ENCODE measurements at regions not wholly inside any gene's neighbourhood (a gene's known extent, or its start where the extent isn't known, plus 50 kb on each side); places are given as distances from the start of the nearest gene placed in this dataset.

- peak; percentile 41 for DNase-seq (ENCODE audit: low read depth, low spot score)
Measured at GRCh38 chr10:4352414-4352961, 473.5 kb upstream of the AKR1E2 start.

GRCh38 chr10:4351723-4352413 is 474.1 kb upstream of the AKR1E2 start:
- no peak for DNase-seq (ENCODE audit: low read depth, low spot score)

DNA sequence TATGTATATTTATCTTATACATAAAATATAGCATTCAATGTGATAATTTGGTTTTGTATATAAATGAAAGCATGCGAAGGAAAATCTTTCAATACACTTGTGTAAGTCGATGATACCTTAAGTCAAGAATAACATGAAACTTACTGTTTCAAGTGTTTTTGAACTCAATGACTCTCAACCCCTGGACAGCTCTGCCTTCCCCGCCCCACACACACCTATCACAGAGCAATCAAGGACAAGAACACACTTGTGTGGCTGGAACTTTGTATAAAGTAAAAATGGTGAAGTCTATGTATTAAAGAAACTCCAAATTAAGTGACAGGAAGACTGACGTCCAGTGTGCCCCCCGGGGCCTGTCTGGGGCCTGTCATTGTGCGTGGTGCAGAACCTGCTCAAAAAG is 478.6 kb upstream of the AKR1E2 start:
- no peak for DNase-seq (ENCODE audit: low read depth, low spot score)

- no peak for DNase-seq (ENCODE audit: low read depth, low spot score)
Measured at GRCh38 chr10:4345877-4346646, 479.9 kb upstream of the AKR1E2 start.

GRCh38 chr10:4344492-4344994 is 481.5 kb upstream of the AKR1E2 start:
- peak; percentile 94 for DNase-seq (ENCODE audit: low read depth, low spot score)

DNA sequence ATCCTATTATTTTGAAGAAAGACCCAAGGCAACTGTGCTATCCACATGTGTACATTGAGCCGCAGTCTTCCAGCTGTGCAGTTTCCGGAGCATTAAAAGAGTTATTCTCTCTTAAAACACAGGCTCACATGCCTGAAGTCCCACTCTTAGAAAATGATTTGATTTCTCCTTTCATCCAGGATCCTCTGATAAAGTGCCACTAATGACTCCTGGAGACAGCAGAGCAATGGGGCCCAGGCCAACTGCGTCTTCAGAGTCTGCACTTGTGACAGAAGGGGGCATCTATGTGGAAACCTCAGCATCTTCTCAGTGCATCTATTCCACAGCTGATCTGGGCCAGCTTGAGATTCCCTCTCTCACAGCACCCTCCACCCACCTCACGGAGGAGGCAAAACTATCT is 482.1 kb upstream of the AKR1E2 start:
- DNase-seq (ENCODE audit: low read depth, low spot score): no peak

DNA sequence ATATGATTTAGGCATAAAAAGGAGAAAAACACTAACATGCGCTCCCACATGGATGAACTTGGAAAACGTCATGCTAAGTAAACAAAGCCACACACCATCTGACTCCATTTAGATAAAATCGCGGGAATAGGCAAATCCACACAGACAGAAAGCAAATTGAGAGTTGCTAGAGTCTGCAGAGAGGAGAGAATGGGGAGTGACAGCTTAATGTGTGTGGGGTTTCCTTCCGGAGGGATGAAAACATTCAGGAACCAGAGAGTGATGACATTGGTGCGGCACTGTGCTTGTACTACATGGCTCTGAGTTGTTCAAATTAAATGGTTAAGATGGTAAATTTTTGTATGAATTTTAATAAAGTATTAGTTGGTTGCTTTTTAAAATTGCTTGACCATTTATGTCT is 482.9 kb upstream of the AKR1E2 start:
- DNase-seq (ENCODE audit: low read depth, low spot score): no peak

DNA sequence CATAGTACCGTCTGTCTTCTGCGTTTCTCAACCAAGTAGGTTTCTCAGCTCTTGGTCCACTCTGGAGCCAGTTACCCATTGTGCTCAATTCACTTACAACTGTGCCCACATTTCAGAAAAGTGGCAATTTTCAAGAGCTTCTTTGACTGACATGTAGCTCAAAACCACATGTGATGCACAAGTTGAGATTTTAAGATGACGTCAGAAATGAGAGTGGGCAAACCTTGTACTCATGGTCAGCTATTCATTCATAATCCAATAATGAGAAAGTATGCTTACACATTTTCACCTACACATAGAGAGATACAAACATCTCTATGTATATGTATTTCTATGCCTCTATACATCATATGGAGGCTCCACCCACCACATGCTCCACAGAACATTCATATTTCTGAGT is 487.2 kb upstream of the AKR1E2 start:
- no peak for DNase-seq (ENCODE audit: low read depth, low spot score)

GRCh38 chr10:4337563-4337962 is 488.4 kb upstream of the AKR1E2 start:
- DNase-seq (ENCODE audit: low read depth, low spot score): no peak

GRCh38 chr10:4334871-4335270 is 491.1 kb upstream of the AKR1E2 start:
- no peak for DNase-seq (ENCODE audit: low read depth, low spot score)

DNA sequence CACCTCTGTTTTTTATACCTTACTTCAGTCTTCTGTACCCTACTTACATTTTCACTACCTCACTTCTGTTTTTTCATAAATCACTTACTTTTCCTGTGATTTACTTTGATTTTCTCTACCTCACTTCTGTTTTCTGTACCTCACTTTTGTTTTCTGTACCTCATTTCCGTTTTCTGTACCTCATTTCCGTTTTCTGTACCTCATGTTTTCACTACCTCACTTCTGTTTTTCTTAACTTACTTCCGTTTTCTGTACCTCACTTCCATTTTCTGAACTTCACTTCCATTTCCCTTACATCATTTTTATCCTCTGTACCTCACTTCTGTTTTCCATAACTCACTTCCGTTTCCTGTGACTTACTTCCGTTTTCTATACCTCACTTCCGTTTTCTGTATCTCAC is 492.0 kb upstream of the AKR1E2 start:
- DNase-seq (ENCODE audit: low read depth, low spot score): no peak

DNA sequence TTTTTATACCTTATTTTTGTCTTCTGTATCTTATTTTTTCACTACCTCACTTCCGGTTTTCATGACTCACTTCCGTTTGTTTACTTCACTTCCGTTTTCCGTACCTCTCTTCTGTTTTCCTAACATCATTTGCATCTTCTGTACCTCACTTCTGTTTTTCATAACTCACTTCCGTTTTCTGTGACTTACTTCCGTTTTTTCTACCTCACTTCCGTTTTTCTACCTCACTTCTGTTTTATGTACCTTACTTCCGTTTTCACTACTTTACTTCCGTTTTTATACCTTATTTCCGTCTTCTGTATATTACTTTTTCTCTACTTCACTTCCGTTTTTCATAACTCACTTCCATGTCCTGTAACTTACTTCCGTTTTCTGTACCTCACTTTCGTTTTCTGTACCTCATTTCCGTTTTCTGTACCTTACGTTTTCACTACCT is 492.5 kb upstream of the AKR1E2 start:
- DNase-seq (ENCODE audit: low read depth, low spot score): no peak

- DNase-seq (ENCODE audit: low read depth, low spot score): no peak
Measured at GRCh38 chr10:4332764-4333458, 493.1 kb upstream of the AKR1E2 start.

DNA sequence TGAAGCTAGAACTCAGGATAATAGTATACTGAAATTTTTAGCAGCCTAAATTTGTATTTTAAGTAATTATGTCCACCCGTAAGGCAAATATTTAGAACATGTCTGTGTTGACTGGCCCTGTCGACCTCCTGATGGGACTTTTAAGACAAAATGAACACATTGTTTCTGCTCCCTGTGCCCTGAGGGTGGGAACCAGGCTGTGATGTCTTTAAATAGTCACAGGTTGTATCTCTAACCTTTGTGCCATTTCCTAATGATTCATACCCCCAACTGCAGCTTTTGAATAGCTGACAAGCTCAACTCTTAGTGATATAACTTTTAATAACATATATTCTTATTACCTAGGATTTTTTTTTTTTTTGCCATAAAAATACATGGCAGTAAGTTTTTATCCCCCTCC is 494.9 kb upstream of the AKR1E2 start:
- DNase-seq (ENCODE audit: low read depth, low spot score): no peak

DNA sequence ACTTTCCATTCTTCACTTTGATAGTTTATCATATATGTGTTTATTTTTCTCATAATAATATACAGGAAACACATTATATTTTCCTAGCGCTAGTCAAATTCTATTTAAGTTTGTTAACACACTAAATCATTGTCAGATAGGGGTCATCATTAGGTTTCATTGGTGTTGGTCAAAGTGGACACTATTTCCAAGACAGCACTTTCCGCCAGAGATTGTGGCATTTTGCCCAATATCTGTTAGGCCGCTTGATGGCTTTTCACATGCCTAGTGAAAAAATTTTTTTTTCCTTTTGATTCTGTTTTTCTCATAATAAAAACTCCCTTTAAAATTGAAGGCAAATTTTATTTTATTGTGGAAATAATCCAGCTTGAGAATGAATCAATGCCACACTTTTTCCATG is 495.4 kb upstream of the AKR1E2 start:
- DNase-seq (ENCODE audit: low read depth, low spot score): no peak

DNA sequence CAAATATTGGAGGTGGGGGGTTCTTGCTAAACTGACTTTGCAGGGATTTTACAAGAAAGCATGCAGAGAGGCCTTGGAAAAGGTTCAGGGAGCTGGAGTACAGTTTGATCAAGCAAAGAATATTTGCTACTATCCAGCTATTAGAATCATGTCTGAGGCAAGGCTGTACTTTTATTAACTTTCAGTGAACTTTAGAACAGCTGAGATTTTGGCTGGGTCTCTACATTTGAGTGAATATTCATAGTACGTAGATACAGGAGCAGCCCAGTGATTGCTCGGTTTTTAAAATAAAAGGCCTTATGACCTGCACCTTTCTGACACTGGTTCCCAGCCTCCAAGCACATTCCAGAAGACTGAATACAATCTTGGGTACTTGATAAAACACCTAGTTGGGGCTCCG is 496.8 kb upstream of the AKR1E2 start:
- no peak for DNase-seq (ENCODE audit: low read depth, low spot score)

DNA sequence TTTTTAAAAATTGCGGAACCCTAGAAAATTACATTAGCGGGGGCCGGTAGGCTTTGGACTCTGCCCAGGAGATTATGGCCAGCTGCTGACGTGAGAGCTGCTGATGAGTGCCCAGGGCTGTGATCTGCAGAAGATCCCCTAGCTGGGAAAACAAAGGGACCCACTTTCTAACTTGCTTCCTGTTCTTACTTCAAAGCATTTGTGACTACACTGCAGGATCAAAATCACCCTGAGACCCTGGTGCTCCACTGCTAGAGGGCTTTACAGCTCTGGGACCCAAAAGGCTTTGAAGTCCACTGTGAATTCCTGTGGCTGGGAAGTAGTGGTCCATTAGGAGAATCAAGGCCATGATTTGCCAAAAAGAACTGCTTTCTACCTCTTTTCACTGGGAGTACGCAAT is 499.4 kb upstream of the AKR1E2 start:
- DNase-seq (ENCODE audit: low read depth, low spot score): no peak

DNA sequence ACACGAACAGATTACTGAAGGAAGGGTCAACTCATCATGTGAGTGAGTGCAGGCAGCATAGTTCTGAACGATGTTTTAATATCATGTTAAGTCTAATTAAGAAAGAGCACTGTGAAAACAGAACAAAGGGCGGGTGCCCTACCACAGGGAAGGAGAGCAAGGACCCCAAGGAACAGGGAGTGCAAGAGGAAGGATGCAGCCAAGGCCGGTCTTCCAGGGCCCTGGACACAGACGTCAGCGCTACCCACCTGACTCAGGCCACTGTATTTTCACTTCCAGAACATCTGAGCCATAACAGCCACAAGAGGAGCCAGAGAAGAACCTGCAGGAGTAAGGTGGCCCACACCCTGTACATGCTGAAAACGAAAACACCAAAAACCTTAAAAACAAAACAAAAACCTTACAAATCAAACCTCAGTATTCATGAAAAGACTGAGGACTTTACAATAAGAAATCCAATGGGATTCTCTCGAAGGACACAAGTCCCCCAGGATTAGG is 506.1 kb upstream of the AKR1E2 start:
- DNase-seq (ENCODE audit: low read depth, low spot score): no peak

DNA sequence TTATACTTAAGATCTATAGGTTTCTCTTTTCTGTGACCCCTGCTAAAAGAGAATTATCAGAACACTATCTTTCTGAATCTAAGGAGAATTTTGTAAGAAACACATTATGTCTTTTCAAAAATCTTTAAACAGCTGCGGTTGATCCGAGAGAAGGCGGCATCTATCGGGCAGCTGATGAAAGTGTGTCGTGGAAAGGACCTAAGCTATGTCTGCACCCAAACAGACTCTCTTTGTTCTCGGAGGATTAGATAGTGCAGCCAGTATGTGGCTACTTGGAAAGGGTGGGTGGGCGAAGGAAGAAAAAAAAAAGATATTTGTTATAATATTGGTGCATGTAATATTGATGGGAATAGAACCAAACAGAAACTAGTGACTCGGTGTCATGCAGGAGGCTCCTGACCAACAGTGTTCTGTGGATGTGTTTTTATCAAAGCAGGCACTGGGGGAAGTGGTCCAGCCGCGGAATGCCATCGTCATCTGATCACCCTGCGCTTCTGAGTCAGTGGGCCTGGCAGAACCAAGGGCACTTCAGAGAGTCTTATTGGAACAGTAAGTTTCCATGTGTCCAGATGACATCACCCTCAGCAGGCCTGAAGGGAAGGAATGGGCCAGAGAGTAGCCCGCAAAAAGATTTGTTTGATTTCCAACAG is 509.7 kb upstream of the AKR1E2 start:
- DNase-seq (ENCODE audit: low read depth, low spot score): peak; percentile 78

GRCh38 chr10:4315551-4315950 is 510.5 kb upstream of the AKR1E2 start:
- DNase-seq (ENCODE audit: low read depth, low spot score): peak; percentile 67

DNA sequence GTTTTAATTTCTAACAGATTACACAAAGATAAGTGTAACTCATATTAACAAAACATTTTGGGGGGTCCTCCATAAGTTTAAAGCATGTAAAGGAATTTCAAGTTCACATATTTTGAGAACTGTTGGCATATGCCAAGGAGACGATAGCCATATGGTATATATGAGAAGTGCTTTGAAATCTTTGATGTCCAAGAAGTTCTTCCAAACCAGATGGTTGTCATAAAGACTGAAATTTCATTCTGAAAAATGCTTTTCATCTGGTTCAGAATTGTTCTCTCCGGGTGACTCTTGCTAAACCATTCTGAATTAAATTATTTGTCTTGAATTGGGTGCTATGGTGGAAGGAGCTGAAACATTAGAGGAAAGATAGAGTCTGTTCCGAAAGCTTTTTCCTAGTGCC is 513.0 kb upstream of the AKR1E2 start:
- no peak for DNase-seq (ENCODE audit: low read depth, low spot score)

Data from astrocyte of the hippocampus (primary cell).